KMS-11 (cell line): ENCODE measurements at regions not wholly inside any gene's neighbourhood (a gene's known extent, or its start where the extent isn't known, plus 50 kb on each side); places are given as distances from the start of the nearest gene placed in this dataset.

Source experiments
- H2AFZ ChIP-seq: fragments of 200-600 bp; sonication (generic); 2 replicates; pipeline ENCODE4 v1.6.1; 2016; ENCODE audit warnings: antibody characterized with exemption, mixed run types, low read depth
- H3K27ac ChIP-seq: fragments of 200-600 bp; sonication (generic); 2 replicates; pipeline ENCODE4 v1.6.1; 2016; ENCODE audit warnings: mild to moderate bottlenecking, mixed run types
- H3K27me3 ChIP-seq: fragments of 200-600 bp; sonication (generic); 2 replicates; pipeline ENCODE4 v1.6.1; 2017; ENCODE audit warnings: mild to moderate bottlenecking, low read depth, mixed run types, moderate library complexity; ENCODE audit not compliant: insufficient read depth
- H3K36me3 ChIP-seq: fragments of 200-600 bp; sonication (generic); 2 replicates; pipeline ENCODE4 v1.6.1; 2017; ENCODE audit warnings: mild to moderate bottlenecking, mixed run types; ENCODE audit not compliant: insufficient read depth
- H3K4me1 ChIP-seq: fragments of 200-600 bp; sonication (generic); 2 replicates; pipeline ENCODE4 v1.6.1; 2016; ENCODE audit warnings: mild to moderate bottlenecking, low read depth, mixed run types; ENCODE audit not compliant: poor library complexity, severe bottlenecking
- H3K4me2 ChIP-seq: fragments of 200-600 bp; sonication (generic); 2 replicates; pipeline ENCODE4 v1.7.0; 2016; ENCODE audit warnings: mild to moderate bottlenecking, mixed run types
- H3K4me3 ChIP-seq: fragments of 200-600 bp; sonication (generic); IDR thresholded peaks from 2 replicates; pipeline ENCODE4 v1.6.1; 2017; ENCODE audit warnings: low read depth, low read length, mixed read lengths; ENCODE audit not compliant: insufficient read depth
- H3K79me2 ChIP-seq: fragments of 200-600 bp; sonication (generic); 2 replicates; pipeline ENCODE4 v1.6.1; 2016; ENCODE audit warnings: low read depth, mixed run types; ENCODE audit not compliant: insufficient read depth
- H3K9ac ChIP-seq: fragments of 200-600 bp; sonication (generic); 2 replicates; pipeline ENCODE4 v1.6.1; 2016; ENCODE audit warnings: mild to moderate bottlenecking, mixed run types
- H4K20me1 ChIP-seq: fragments of 200-600 bp; sonication (generic); 2 replicates; pipeline ENCODE4 v1.6.1; 2016; ENCODE audit warnings: mild to moderate bottlenecking, mixed run types; ENCODE audit not compliant: insufficient read depth
- TF ChIP-seq, protein P1 (sequence below): fragments of 200-600 bp; sonication (generic); conservative IDR thresholded peaks from 2 replicates; pipeline ENCODE4 v1.6.1; 2017; ENCODE audit warnings: low read depth, mild to moderate bottlenecking, antibody characterized with exemption, low read length, moderate library complexity, mixed read lengths

DNA sequence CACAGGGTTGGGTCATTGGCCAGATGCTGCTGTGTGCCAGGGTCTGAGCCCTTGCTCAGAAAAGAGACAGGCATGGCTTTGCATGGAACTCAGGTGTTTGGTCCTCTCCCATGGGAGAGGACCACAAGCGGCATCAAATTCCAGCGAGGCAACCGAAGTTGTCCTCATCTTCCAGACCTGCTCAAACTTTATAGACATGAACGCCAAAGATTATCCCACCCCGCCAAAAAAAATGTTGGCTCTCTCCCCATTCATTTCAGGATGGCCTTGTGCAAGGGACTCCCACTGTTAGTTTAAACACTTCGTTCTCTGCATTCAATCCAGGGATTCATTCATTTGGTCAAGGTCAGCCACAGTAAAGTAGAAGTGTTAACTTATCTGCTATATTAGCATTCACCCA is 360.8 kb upstream of the ZFHX3 start:
- Histone ChIP-seq H3K79me2 (no peaks in the 10 kb centered on the region), H3K9ac (no peak overlapping the region), H3K4me1 (no peaks in the 10 kb centered on the region), H4K20me1 (no peaks in the 10 kb centered on the region), H3K36me3 (no peaks in the 10 kb centered on the region), H3K4me2 (no peak overlapping the region), H3K27me3 (no peaks in the 10 kb centered on the region), H3K4me3 (no peak overlapping the region), H3K27ac (no peak overlapping the region), H2AFZ (no peak overlapping the region)
- TF ChIP-seq, protein P1, sequence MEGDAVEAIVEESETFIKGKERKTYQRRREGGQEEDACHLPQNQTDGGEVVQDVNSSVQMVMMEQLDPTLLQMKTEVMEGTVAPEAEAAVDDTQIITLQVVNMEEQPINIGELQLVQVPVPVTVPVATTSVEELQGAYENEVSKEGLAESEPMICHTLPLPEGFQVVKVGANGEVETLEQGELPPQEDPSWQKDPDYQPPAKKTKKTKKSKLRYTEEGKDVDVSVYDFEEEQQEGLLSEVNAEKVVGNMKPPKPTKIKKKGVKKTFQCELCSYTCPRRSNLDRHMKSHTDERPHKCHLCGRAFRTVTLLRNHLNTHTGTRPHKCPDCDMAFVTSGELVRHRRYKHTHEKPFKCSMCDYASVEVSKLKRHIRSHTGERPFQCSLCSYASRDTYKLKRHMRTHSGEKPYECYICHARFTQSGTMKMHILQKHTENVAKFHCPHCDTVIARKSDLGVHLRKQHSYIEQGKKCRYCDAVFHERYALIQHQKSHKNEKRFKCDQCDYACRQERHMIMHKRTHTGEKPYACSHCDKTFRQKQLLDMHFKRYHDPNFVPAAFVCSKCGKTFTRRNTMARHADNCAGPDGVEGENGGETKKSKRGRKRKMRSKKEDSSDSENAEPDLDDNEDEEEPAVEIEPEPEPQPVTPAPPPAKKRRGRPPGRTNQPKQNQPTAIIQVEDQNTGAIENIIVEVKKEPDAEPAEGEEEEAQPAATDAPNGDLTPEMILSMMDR, result no peak

DNA sequence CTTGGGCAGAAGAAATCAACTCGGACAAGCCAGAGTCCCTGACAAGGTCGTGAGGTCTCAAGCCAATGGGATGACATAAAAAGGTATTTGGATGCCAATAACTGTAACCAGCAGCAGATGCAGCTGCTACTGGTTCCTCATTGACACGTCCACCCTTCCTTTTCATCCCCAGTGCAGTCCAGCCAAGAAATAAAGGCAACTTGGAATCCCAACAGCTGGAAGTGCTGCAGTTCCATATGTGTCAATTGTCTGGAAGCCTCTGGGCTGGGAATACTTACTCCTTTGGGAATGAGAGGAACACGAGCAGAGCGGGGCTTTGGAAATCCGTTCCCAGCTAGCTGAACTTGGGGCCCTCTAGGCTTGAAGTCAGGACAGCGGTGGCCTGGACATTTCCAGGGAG is 360.4 kb upstream of the ZFHX3 start:
- Histone ChIP-seq H4K20me1 (no peaks in the 10 kb centered on the region), H3K79me2 (no peaks in the 10 kb centered on the region), H3K4me2 (no peak overlapping the region), H3K36me3 (no peaks in the 10 kb centered on the region), H3K4me3 (no peak overlapping the region), H3K9ac (no peak overlapping the region), H3K27me3 (no peaks in the 10 kb centered on the region), H3K4me1 (no peaks in the 10 kb centered on the region), H3K27ac (no peak overlapping the region), H2AFZ (no peak overlapping the region)
- TF ChIP-seq, protein P1, result no peak

DNA sequence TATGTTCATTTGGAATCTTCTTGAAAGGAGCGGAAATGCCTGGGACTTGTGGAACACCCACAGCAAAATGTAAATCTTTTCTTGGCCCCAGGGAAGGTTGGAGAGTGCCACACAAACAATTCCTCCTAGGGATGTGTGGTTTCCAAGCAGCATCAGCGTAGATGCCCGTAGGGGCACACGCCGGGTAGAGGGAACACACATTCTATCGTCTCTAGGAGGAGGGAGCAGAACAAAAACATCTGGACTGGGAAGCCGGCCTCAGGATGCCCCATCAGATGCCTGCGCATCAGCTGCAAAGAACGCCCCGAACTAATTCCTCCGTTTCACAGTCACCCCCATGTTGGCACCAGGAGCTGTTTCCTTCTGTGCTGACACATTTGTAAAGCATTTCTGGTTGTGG is 357.9 kb upstream of the ZFHX3 start:
- no peaks in the 10 kb centered on the region for H3K36me3 ChIP-seq
- TF ChIP-seq, protein P1, result no peak
- no peak overlapping the region for H3K27ac ChIP-seq
- H3K4me1 ChIP-seq, result no peaks in the 10 kb centered on the region
- H3K9ac ChIP-seq, result no peak overlapping the region
- H3K4me3 ChIP-seq, result no peak overlapping the region
- no peak overlapping the region for H2AFZ ChIP-seq
- H3K79me2 ChIP-seq, result no peaks in the 10 kb centered on the region
- no peak overlapping the region for H3K4me2 ChIP-seq
- no peaks in the 10 kb centered on the region for H4K20me1 ChIP-seq
- no peaks in the 10 kb centered on the region for H3K27me3 ChIP-seq

DNA sequence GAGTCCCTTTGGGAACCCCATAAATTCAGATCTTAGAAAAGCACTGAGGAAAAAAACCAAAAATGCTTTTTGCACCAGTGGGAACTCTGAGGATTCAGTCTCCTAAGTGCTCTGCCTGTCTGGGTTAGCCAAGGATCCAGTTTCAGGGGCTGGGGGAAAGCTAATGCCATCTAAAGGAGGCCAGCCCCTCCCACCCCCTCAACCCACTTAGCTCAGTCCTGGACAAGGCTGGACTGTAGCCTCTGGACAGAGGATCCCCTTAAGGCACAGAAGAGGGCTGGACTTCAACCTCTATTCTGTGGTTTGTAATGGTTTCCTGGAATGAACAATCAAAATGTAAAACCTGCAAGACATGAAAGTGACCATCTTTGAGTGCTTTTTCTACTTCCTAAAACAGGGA is 356.1 kb upstream of the ZFHX3 start:
- H3K4me1 ChIP-seq, result no peaks in the 10 kb centered on the region
- H4K20me1 ChIP-seq, result no peaks in the 10 kb centered on the region
- H3K9ac ChIP-seq, result no peak overlapping the region
- no peak overlapping the region for H3K27ac ChIP-seq
- H3K4me2 ChIP-seq, result no peak overlapping the region
- TF ChIP-seq, protein P1, result no peak
- no peak overlapping the region for H3K4me3 ChIP-seq
- H3K79me2 ChIP-seq, result no peaks in the 10 kb centered on the region
- H3K36me3 ChIP-seq, result no peaks in the 10 kb centered on the region
- no peak overlapping the region for H2AFZ ChIP-seq
- H3K27me3 ChIP-seq, result no peaks in the 10 kb centered on the region

DNA sequence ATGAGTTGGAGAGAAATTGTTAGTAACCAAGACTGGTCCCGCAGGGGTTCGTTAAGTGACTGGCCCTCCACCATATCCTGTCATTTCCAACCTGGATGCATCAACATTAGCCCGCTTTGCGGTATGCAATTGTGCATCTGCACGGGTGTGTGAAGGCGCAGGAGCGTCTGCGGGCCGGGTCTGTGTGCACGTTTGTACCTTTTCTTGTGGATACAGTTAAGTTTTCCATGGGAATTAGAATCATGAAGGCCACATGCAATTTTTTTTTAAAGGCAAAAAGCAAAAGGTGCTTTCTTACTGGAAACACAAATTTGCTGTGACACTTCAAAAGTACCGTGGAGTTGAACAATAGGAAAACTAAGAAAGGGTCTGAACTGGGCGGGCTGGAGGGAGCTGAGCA is 355.4 kb upstream of the ZFHX3 start:
- no peaks in the 10 kb centered on the region for H3K36me3 ChIP-seq
- H3K4me1 ChIP-seq, result no peaks in the 10 kb centered on the region
- no peaks in the 10 kb centered on the region for H4K20me1 ChIP-seq
- H2AFZ ChIP-seq, result no peak overlapping the region
- no peak overlapping the region for H3K4me3 ChIP-seq
- H3K79me2 ChIP-seq, result no peaks in the 10 kb centered on the region
- H3K9ac ChIP-seq, result no peak overlapping the region
- H3K4me2 ChIP-seq, result no peak overlapping the region
- H3K27ac ChIP-seq, result no peak overlapping the region
- TF ChIP-seq, protein P1, result no peak
- H3K27me3 ChIP-seq, result no peaks in the 10 kb centered on the region
